HUES6 (cell line): ENCODE measurements at regions not wholly inside any gene's neighbourhood (a gene's known extent, or its start where the extent isn't known, plus 50 kb on each side); places are given as distances from the start of the nearest gene placed in this dataset.

ENCODE experiments used
- H3K27ac ChIP-seq: 2 replicates; pipeline ENCODE4 v1.7.0; 2013; ENCODE audit warnings: low read depth, mild to moderate bottlenecking, low read length, inconsistent platforms
- H3K27me3 ChIP-seq: 2 replicates; pipeline ENCODE4 v1.6.1; 2013; ENCODE audit warnings: low read length; ENCODE audit not compliant: control insufficient read depth, insufficient read depth
- H3K36me3 ChIP-seq: 2 replicates; pipeline ENCODE4 v1.6.1; 2013; ENCODE audit warnings: low read length; ENCODE audit not compliant: control insufficient read depth, insufficient read depth
- H3K4me1 ChIP-seq: 2 replicates; pipeline ENCODE4 v1.6.1; 2013; ENCODE audit warnings: low read length; ENCODE audit not compliant: control insufficient read depth, insufficient read depth
- H3K4me3 ChIP-seq: 2 replicates; pipeline ENCODE4 v1.5.1; 2013; ENCODE audit warnings: low read depth, low read length
- H3K9ac ChIP-seq: one replicate; pipeline ENCODE4 v1.6.1; 2013; ENCODE audit warnings: mild to moderate bottlenecking, low read length
- H3K9me3 ChIP-seq: 2 replicates; pipeline ENCODE4 v1.6.1; 2013; ENCODE audit warnings: low read depth, low read length; ENCODE audit not compliant: control insufficient read depth, insufficient read depth

GRCh38 chr22:48811885-48812284, 1015.8 kb downstream of the BRD1 start:
- Histone ChIP-seq H3K4me3 (no peak overlapping the region), H3K27me3 (no peaks in the 10 kb centered on the region), H3K27ac (no peak overlapping the region), H3K9me3 (peaks cover 3% of the 10 kb centered on the region; the same call in 1 of the 2 replicates), H3K4me1 (no peaks in the 10 kb centered on the region), H3K36me3 (no peaks in the 10 kb centered on the region), H3K9ac (no peak overlapping the region)

- Histone ChIP-seq H3K36me3 (no peaks in the 10 kb centered on the region), H3K4me1 (no peaks in the 10 kb centered on the region), H3K27ac (no peak overlapping the region), H3K27me3 (no peaks in the 10 kb centered on the region), H3K9ac (no peak overlapping the region), H3K9me3 (peaks cover 3% of the 10 kb centered on the region; the same call in 1 of the 2 replicates), H3K4me3 (no peak overlapping the region)
Measured at GRCh38 chr22:48808038-48808960, 1019.4 kb downstream of the BRD1 start.

GRCh38 chr22:48807155-48807554, 1020.5 kb downstream of the BRD1 start:
- Histone ChIP-seq H3K27me3 (no peaks in the 10 kb centered on the region), H3K4me3 (no peak overlapping the region), H3K27ac (no peak overlapping the region), H3K36me3 (no peaks in the 10 kb centered on the region), H3K9ac (no peak overlapping the region), H3K4me1 (no peaks in the 10 kb centered on the region), H3K9me3 (peaks cover 3% of the 10 kb centered on the region; the same call in 1 of the 2 replicates)

- Histone ChIP-seq H3K9ac (no peak overlapping the region), H3K4me3 (no peak overlapping the region), H3K4me1 (no peaks in the 10 kb centered on the region), H3K36me3 (no peaks in the 10 kb centered on the region), H3K9me3 (peaks cover 3% of the 10 kb centered on the region; the same call in 1 of the 2 replicates), H3K27ac (no peak overlapping the region), H3K27me3 (no peaks in the 10 kb centered on the region)
Measured at GRCh38 chr22:48806227-48806781, 1021.4 kb downstream of the BRD1 start.

- Histone ChIP-seq H3K27ac (no peak overlapping the region), H3K4me1 (no peaks in the 10 kb centered on the region), H3K36me3 (no peaks in the 10 kb centered on the region), H3K27me3 (no peaks in the 10 kb centered on the region), H3K9me3 (peaks cover 3% of the 10 kb centered on the region; the same call in 1 of the 2 replicates), H3K4me3 (no peak overlapping the region), H3K9ac (no peak overlapping the region)
Measured at GRCh38 chr22:48805516-48805915, 1022.2 kb downstream of the BRD1 start.

GRCh38 chr22:48804811-48805301, 1022.8 kb downstream of the BRD1 start:
- Histone ChIP-seq H3K27ac (no peak overlapping the region), H3K4me1 (no peaks in the 10 kb centered on the region), H3K9me3 (peaks cover 3% of the 10 kb centered on the region; the same call in 1 of the 2 replicates), H3K27me3 (no peaks in the 10 kb centered on the region), H3K9ac (no peak overlapping the region), H3K36me3 (no peaks in the 10 kb centered on the region), H3K4me3 (no peak overlapping the region)

GRCh38 chr22:48803948-48804810, 1023.5 kb downstream of the BRD1 start:
- no peak overlapping the region for H3K4me3 ChIP-seq
- H3K36me3 ChIP-seq, result no peaks in the 10 kb centered on the region
- H3K4me1 ChIP-seq, result no peaks in the 10 kb centered on the region
- H3K9me3 ChIP-seq, result peaks cover 3% of the 10 kb centered on the region; the same call in 1 of the 2 replicates
- H3K9ac ChIP-seq, result no peak overlapping the region
- H3K27ac ChIP-seq, result no peak overlapping the region
- no peaks in the 10 kb centered on the region for H3K27me3 ChIP-seq

GRCh38 chr22:48803171-48803947, 1024.3 kb downstream of the BRD1 start:
- H3K27ac ChIP-seq, result no peak overlapping the region
- H3K9me3 ChIP-seq, result peaks cover 3% of the 10 kb centered on the region; the same call in 1 of the 2 replicates
- no peak overlapping the region for H3K4me3 ChIP-seq
- no peaks in the 10 kb centered on the region for H3K4me1 ChIP-seq
- H3K9ac ChIP-seq, result no peak overlapping the region
- H3K36me3 ChIP-seq, result no peaks in the 10 kb centered on the region
- no peaks in the 10 kb centered on the region for H3K27me3 ChIP-seq

- Histone ChIP-seq H3K27me3 (no peaks in the 10 kb centered on the region), H3K27ac (no peak overlapping the region), H3K4me3 (no peak overlapping the region), H3K36me3 (no peaks in the 10 kb centered on the region), H3K4me1 (no peaks in the 10 kb centered on the region), H3K9ac (no peak overlapping the region), H3K9me3 (peaks cover under 1% of the 10 kb centered on the region; the same call in 1 of the 2 replicates)
Measured at GRCh38 chr22:48802576-48802975, 1025.1 kb downstream of the BRD1 start.
